Progenitor cell of endocrine pancreas (in vitro differentiated cells): ENCODE measurements at regions not wholly inside any gene's neighbourhood (a gene's known extent, or its start where the extent isn't known, plus 50 kb on each side); places are given as distances from the start of the nearest gene placed in this dataset.

Source experiments
- DNase-seq: peaks from one replicate; pipeline ENCODE4 v3.0.0; 2021; ENCODE audit warnings: low spot score; ENCODE audit not compliant: unreplicated experiment
- H3K27ac Mint-ChIP-seq: 2 replicates; pipeline ENCODE4 v1.8.0; 2021; ENCODE audit warnings: mild to moderate bottlenecking, moderate library complexity, mixed read lengths
- H3K27me3 Mint-ChIP-seq: 2 replicates; pipeline ENCODE4 v1.8.0; 2021; ENCODE audit warnings: mixed read lengths
- H3K36me3 Mint-ChIP-seq: 2 replicates; pipeline ENCODE4 v1.8.0; 2022; ENCODE audit warnings: mixed read lengths; ENCODE audit not compliant: insufficient read depth
- H3K4me1 Mint-ChIP-seq: 2 replicates; pipeline ENCODE4 v1.8.0; 2021; ENCODE audit warnings: low read depth, mixed read lengths
- H3K4me3 Mint-ChIP-seq: 2 replicates; pipeline ENCODE4 v1.8.0; 2021; ENCODE audit warnings: low read depth, mild to moderate bottlenecking, moderate library complexity, mixed read lengths
- H3K9me3 Mint-ChIP-seq: 2 replicates; pipeline ENCODE4 v1.8.0; 2021; ENCODE audit warnings: low read depth, mixed read lengths
- TF ChIP-seq, protein P1 (sequence below): fragments of 200-600 bp; sonication (generic); IDR thresholded peaks from one replicate; pipeline ENCODE4 v1.5.0; 2021; ENCODE audit warnings: antibody characterized with exemption, mild to moderate bottlenecking; ENCODE audit not compliant: unreplicated experiment

DNA sequence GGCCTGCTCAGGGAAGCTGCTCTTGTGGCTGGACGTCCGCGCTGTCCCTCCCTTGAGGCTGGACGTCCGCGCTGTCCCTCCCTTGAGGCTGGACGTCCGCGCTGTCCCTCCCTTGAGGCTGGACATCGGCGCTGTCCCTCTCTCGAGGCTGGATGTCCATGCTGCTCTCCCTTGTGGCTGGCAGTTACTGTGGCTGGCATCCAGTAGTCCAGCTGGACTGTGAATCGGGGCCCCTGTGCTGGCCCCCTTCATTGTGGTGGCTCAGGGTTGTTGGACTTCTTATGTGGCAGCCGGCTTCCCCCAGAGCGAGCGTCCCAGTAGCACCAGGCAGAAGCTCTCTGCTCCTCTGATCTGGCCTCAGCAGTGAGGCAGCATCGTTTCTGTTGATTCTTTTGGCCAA, 141.5 kb downstream of the IRF8 start:
- DNase-seq: no peak
- Mint-ChIP-seq H3K4me3 (no peak overlapping the region), H3K4me1 (no peaks in the 10 kb centered on the region), H3K9me3 (no peaks in the 10 kb centered on the region), H3K36me3 (no peaks in the 10 kb centered on the region), H3K27ac (no peak overlapping the region), H3K27me3 (peaks cover 51% of the 10 kb centered on the region)
- TF ChIP-seq, protein P1, sequence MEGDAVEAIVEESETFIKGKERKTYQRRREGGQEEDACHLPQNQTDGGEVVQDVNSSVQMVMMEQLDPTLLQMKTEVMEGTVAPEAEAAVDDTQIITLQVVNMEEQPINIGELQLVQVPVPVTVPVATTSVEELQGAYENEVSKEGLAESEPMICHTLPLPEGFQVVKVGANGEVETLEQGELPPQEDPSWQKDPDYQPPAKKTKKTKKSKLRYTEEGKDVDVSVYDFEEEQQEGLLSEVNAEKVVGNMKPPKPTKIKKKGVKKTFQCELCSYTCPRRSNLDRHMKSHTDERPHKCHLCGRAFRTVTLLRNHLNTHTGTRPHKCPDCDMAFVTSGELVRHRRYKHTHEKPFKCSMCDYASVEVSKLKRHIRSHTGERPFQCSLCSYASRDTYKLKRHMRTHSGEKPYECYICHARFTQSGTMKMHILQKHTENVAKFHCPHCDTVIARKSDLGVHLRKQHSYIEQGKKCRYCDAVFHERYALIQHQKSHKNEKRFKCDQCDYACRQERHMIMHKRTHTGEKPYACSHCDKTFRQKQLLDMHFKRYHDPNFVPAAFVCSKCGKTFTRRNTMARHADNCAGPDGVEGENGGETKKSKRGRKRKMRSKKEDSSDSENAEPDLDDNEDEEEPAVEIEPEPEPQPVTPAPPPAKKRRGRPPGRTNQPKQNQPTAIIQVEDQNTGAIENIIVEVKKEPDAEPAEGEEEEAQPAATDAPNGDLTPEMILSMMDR: no peak

DNA sequence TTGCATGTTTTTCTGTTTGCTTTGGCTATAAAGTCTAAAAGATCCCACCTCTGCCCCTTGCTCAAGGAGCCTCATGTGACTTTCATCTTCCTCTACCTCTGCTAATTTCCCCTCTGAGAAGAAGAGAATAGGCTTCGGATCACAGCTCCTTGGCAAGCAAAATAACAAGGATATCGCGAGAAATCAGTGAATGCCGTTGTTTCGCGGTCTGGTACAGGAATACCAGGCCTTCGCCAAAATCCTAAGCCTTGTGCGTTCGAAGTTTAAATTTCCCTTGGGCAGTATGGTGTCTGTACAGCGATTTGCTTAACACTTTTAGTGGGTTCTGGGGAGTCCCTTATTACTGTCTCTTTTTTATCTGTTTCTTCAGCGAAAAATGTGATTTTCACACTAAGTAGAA, 142.3 kb downstream of the IRF8 start:
- no peaks in the 10 kb centered on the region for H3K36me3 Mint-ChIP-seq
- no peak overlapping the region for H3K4me3 Mint-ChIP-seq
- H3K9me3 Mint-ChIP-seq: no peaks in the 10 kb centered on the region
- no peak for DNase-seq
- peaks cover 1% of the 10 kb centered on the region for H3K4me1 Mint-ChIP-seq
- H3K27ac Mint-ChIP-seq: no peak overlapping the region
- TF ChIP-seq, protein P1: no peak
- peaks cover 56% of the 10 kb centered on the region for H3K27me3 Mint-ChIP-seq

DNA sequence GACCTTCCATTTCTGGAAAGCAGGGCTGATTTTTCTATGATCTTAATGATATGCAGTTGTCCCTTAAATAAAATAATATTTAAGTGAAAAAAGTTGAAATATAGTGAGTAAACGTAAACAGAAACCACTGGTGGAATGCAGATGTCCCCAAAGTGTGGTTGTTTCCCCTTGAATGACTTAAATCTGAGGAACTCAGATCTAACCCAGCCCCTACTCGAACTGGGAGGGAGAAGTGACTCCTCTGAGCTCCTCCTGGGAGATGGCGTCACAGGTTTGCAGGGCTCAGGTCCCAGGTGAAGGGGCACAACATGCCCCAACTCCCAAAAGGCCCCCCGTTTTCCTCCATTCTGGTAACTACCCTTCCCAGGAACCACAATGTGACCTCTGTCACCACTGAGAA, 142.8 kb downstream of the IRF8 start:
- Mint-ChIP-seq H3K4me3 (no peak overlapping the region), H3K36me3 (no peaks in the 10 kb centered on the region), H3K9me3 (no peaks in the 10 kb centered on the region), H3K27ac (no peak overlapping the region), H3K4me1 (peaks cover 4% of the 10 kb centered on the region), H3K27me3 (peaks cover 62% of the 10 kb centered on the region)
- DNase-seq: no peak
- TF ChIP-seq, protein P1: no peak

DNA sequence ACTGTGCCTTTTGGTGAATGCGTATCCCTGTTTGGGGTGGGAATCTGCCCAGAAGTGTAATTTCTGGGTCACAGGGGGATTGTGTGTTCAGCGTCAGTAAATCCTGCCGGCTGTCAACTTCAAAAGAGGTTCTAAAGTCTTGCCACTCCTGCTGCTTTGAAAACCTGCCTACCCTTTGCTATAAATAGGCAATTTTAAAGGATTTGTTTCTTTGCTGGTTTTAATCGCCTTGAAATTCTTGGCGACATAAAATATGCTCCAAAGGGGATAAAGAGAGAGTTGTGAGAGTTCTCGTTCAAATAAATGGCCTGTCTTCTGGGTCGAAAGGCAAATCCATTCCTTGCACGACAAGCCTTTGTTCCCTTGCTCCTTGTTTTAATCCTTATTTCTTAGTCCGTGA, 143.4 kb downstream of the IRF8 start:
- Mint-ChIP-seq H3K9me3 (no peaks in the 10 kb centered on the region), H3K27ac (no peak overlapping the region), H3K4me3 (no peak overlapping the region), H3K4me1 (peaks cover 9% of the 10 kb centered on the region), H3K27me3 (peaks cover 68% of the 10 kb centered on the region), H3K36me3 (no peaks in the 10 kb centered on the region)
- TF ChIP-seq, protein P1: no peak
- DNase-seq: no peak

DNA sequence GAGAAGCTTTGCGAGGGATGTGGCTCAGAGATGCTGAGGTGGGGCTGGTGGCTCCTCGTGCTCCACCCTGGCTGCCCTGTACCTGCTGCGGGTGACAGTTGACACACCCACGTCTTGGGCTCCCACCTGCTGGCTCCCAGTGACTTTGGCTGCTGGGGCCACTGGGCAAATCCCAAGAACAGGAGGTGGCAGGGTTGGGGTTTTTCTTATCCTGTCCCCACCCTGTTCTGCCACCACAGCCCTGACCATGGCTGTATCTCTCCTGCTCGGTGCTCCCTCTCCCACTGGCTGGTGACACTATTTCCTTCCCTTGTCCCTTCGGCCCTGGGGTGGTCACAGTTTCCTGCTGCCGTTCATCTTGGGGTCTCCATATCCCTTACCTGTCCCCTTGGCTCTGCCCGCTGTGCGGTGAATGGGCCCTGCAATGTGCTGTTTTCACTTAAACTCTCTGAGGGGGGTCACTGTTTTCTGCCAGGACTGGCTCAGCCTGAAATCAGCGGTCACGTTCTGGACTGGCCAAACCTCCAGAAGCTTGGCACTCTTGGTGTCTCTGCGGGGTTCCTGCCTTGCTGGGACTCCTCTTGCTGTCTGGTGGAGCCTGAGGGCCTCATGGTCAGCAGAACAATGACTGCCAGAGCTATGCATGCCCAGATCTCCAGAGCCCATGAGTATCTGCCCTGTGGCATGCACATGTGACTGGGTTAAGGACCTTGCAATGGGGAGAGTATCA, 144.2 kb downstream of the IRF8 start:
- Mint-ChIP-seq H3K9me3 (no peaks in the 10 kb centered on the region), H3K4me1 (peaks cover 15% of the 10 kb centered on the region), H3K36me3 (no peaks in the 10 kb centered on the region), H3K4me3 (no peak overlapping the region), H3K27ac (no peak overlapping the region), H3K27me3 (peaks cover 68% of the 10 kb centered on the region)
- no peak for DNase-seq
- TF ChIP-seq, protein P1: no peak
